Natural killer cell treated with Interleukin-12 subunit alpha and Interleukin-12 subunit beta and Interleukin-15 and Interleukin-18, amount 100 ng/mL, for 72 hours (primary cell): ENCODE measurements at regions not wholly inside any gene's neighbourhood (a gene's known extent, or its start where the extent isn't known, plus 50 kb on each side); places are given as distances from the start of the nearest gene placed in this dataset.
"Not testable (repeated sequence)": the region's sequence is repeated elsewhere in the genome, so short reads cannot be mapped to it uniquely, and the experiment has no call there.

Source experiments
- ATAC-seq, 2 donors: fragments of 150-1000 bp; cut with Tn5 transposase in 1 of 2; sonication (Bioruptor Pico), chemical (Tn5 transposase) in 1 of 2; 2 replicates each; pipeline ENCODE4 v1.10.0; 2021
- DNase-seq: peaks from one replicate; pipeline ENCODE4 v3.0.0; 2022; ENCODE audit warnings: low spot score
- H3K27ac Mint-ChIP-seq, 2 donors: 1 replicate in 1 of 2; 2 replicates in 1 of 2; pipeline ENCODE4 v1.8.0; 2022; ENCODE audit warnings: mixed read lengths in 2 of 2, mild to moderate bottlenecking in 1 of 2, moderate library complexity in 1 of 2
- H3K27me3 Mint-ChIP-seq, 2 donors: 1 replicate in 1 of 2; 2 replicates in 1 of 2; pipeline ENCODE4 v1.8.0; 2022; ENCODE audit warnings: mixed read lengths in 2 of 2
- H3K36me3 Mint-ChIP-seq: one replicate; pipeline ENCODE4 v1.8.0; 2022; ENCODE audit warnings: mixed read lengths
- H3K4me1 Mint-ChIP-seq, 2 donors: 1 replicate in 1 of 2; 2 replicates in 1 of 2; pipeline ENCODE4 v1.8.0; 2022; ENCODE audit warnings: low read depth in 2 of 2, mixed read lengths in 2 of 2, mild to moderate bottlenecking in 1 of 2
- H3K4me3 Mint-ChIP-seq: one replicate; pipeline ENCODE4 v1.8.0; 2022; ENCODE audit warnings: mixed read lengths
- H3K9me3 Mint-ChIP-seq: 2 replicates; pipeline ENCODE4 v1.8.0; 2022; ENCODE audit warnings: mixed read lengths

- DNase-seq (no peak), ATAC-seq (no peak)
- peaks cover 0 to 8% of the 10 kb centered on the region in 2 donors for H3K27me3 Mint-ChIP-seq
- H3K4me1 Mint-ChIP-seq, result peaks cover 0 to 7% of the 10 kb centered on the region in 2 donors
- H3K27ac Mint-ChIP-seq, result no peak overlapping the region
- no peak overlapping the region for H3K4me3 Mint-ChIP-seq
- no peaks in the 10 kb centered on the region for H3K36me3 Mint-ChIP-seq
- H3K9me3 Mint-ChIP-seq, result no peaks in the 10 kb centered on the region
These were observed 167.7 kb downstream of the COG6 start for GRCh38 chr13:39823063-39823713.

DNA sequence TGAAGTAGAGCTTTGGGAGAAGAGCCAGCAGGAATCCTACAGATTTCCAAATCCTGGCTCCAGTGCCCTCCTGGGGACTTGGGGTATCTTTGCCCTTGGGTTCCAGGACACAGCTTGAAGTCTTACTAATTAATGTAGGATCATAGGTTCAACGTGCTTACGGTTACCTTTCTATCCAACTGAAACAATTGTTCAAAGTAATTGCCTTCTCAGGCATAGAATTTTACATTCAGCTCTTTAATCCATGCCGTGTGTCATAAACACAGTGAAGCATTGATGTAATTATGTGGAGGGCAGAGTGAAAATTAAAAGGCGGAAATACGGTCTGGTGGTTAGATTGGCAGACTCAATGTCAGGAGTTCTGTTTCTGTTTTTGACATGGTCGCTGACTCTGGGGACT, 170.4 kb downstream of the COG6 start:
- Mint-ChIP-seq H3K4me1 (peaks cover 0 to 7% of the 10 kb centered on the region in 2 donors), H3K27me3 (peaks cover 0 to 8% of the 10 kb centered on the region in 2 donors), H3K27ac (no peak overlapping the region), H3K9me3 (no peaks in the 10 kb centered on the region), H3K36me3 (no peaks in the 10 kb centered on the region), H3K4me3 (no peak overlapping the region)
- no peak for ATAC-seq
- no peak for DNase-seq

GRCh38 chr13:39835253-39835652, 179.8 kb downstream of the COG6 start:
- Mint-ChIP-seq H3K27me3 (peaks cover 13 to 23% of the 10 kb centered on the region in 2 donors), H3K36me3 (no peaks in the 10 kb centered on the region), H3K4me1 (no peaks in the 10 kb centered on the region), H3K9me3 (peaks cover 9% of the 10 kb centered on the region), H3K27ac (no peak overlapping the region), H3K4me3 (no peak overlapping the region)
- DNase-seq (no peak), ATAC-seq (no peak)

- H3K4me3 Mint-ChIP-seq, result no peak overlapping the region
- no peak for DNase-seq
- H3K36me3 Mint-ChIP-seq, result no peaks in the 10 kb centered on the region
- H3K27me3 Mint-ChIP-seq, result peaks cover 13 to 25% of the 10 kb centered on the region in 2 donors
- no peaks in the 10 kb centered on the region for H3K4me1 Mint-ChIP-seq
- no peak for ATAC-seq
- no peak overlapping the region for H3K27ac Mint-ChIP-seq
- H3K9me3 Mint-ChIP-seq, result peaks cover 9% of the 10 kb centered on the region
These were observed 180.6 kb downstream of the COG6 start for GRCh38 chr13:39836038-39836437.

DNA sequence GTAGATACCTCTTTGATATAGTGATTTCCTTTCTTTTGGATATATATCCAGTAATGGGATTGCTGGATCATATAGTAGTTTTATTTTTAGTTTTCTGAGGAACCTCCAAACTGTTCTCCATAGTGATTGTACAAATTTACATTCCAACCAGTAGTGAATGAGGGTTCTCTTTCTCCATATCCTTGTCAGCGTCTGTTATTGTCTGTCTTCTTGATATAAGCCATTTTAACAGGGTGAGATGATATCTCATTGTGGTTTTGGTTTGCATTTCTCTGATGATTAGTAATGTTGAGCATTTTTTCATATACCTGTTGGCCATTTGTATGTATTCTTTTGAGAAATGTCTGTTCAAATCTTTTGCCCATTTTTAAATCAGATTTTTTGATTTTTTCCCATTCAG, 182.4 kb downstream of the COG6 start:
- not testable (repeated sequence) for H3K27ac Mint-ChIP-seq, ATAC-seq, H3K9me3 Mint-ChIP-seq, DNase-seq, H3K4me1 Mint-ChIP-seq, H3K4me3 Mint-ChIP-seq, H3K36me3 Mint-ChIP-seq
- peaks cover 13 to 33% of the 10 kb centered on the region in 2 donors for H3K27me3 Mint-ChIP-seq

DNA sequence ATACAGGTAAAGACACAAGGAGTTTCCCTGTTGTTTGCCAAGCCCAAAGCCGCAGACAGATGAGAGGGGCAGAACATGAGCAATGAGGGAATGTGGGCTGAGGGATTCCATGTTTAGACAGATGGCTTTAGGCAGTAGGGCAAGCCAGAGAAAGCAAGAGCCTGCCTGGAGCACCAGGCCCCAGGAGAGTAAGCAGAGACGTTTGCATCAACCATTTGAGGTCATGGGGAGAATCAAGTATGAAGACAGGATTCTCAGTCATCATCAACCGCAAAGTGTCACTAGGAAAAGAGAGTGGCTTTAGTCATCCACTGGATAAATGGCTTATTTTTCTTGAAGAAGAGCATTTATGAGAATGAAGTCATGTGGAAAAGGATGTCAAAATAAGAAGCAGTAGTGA, 184.7 kb downstream of the COG6 start:
- Mint-ChIP-seq H3K4me1 (no peaks in the 10 kb centered on the region), H3K27ac (no peak overlapping the region), H3K4me3 (no peak overlapping the region), H3K9me3 (peaks cover 4% of the 10 kb centered on the region), H3K36me3 (no peaks in the 10 kb centered on the region), H3K27me3 (peaks cover 3 to 16% of the 10 kb centered on the region in 2 donors)
- DNase-seq (no peak), ATAC-seq (no peak)

- peaks cover 6% of the 10 kb centered on the region for H3K9me3 Mint-ChIP-seq
- DNase-seq (no peak), ATAC-seq (no peak)
- H3K36me3 Mint-ChIP-seq, result peaks cover 7% of the 10 kb centered on the region
- no peaks in the 10 kb centered on the region for H3K4me1 Mint-ChIP-seq
- H3K27ac Mint-ChIP-seq, result no peak overlapping the region
- H3K4me3 Mint-ChIP-seq, result no peak overlapping the region
- H3K27me3 Mint-ChIP-seq, result peaks cover 0 to 18% of the 10 kb centered on the region in 2 donors
These were observed 191.9 kb downstream of the COG6 start for GRCh38 chr13:39847336-39847735.

- H3K27ac Mint-ChIP-seq, result no peak overlapping the region
- peaks cover 11% of the 10 kb centered on the region for H3K9me3 Mint-ChIP-seq
- peaks cover 5 to 30% of the 10 kb centered on the region in 2 donors for H3K27me3 Mint-ChIP-seq
- ATAC-seq (no peak), DNase-seq (no peak)
- no peak overlapping the region for H3K4me3 Mint-ChIP-seq
- H3K36me3 Mint-ChIP-seq, result peaks cover 13% of the 10 kb centered on the region
- H3K4me1 Mint-ChIP-seq, result no peaks in the 10 kb centered on the region
These were observed 199.8 kb downstream of the COG6 start for GRCh38 chr13:39855236-39855635.

DNA sequence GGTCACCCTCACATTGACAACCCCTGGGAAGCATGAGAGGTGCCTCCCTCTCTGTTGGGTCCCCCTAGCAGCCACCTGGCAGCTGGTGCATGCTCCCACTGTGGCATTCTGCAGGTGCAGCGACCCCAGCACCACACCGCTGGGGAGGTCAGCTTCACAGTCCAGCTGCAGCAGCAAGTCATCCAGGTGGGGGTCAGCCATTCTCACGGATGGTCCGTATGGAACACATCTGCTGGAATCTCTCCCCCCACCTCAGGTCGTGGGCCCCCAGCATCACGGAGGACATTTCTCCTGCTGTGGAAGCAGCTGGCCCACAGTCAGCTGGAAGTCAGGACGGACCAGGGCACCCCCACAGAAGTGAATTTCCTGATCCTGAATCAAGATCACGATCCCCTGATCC, 201.3 kb downstream of the COG6 start:
- Mint-ChIP-seq H3K4me3 (no peak overlapping the region), H3K4me1 (no peaks in the 10 kb centered on the region), H3K9me3 (peaks cover 5% of the 10 kb centered on the region), H3K27ac (no peak overlapping the region), H3K27me3 (peaks cover 5 to 30% of the 10 kb centered on the region in 2 donors), H3K36me3 (peaks cover 6% of the 10 kb centered on the region)
- no peak for DNase-seq
- no peak for ATAC-seq

- H3K4me3 Mint-ChIP-seq, result no peak overlapping the region
- DNase-seq (no peak), ATAC-seq (no peak)
- peaks cover 2% of the 10 kb centered on the region for H3K9me3 Mint-ChIP-seq
- peaks cover 5 to 18% of the 10 kb centered on the region in 2 donors for H3K27me3 Mint-ChIP-seq
- H3K27ac Mint-ChIP-seq, result no peak overlapping the region
- no peaks in the 10 kb centered on the region for H3K4me1 Mint-ChIP-seq
- no peaks in the 10 kb centered on the region for H3K36me3 Mint-ChIP-seq
These were observed 203.3 kb downstream of the COG6 start for GRCh38 chr13:39858794-39859193.

GRCh38 chr13:39859898-39860297, 204.4 kb downstream of the COG6 start:
- H3K4me3 Mint-ChIP-seq, result no peak overlapping the region
- H3K9me3 Mint-ChIP-seq, result peaks cover 2% of the 10 kb centered on the region

GRCh38 chr13:39862900-39863299, 207.4 kb downstream of the COG6 start:
- ATAC-seq (no peak), DNase-seq (no peak)
- H3K4me1 Mint-ChIP-seq, result no peaks in the 10 kb centered on the region
- peaks cover 6 to 21% of the 10 kb centered on the region in 2 donors for H3K27me3 Mint-ChIP-seq
- H3K36me3 Mint-ChIP-seq, result no peaks in the 10 kb centered on the region
- no peak overlapping the region for H3K4me3 Mint-ChIP-seq
- no peak overlapping the region for H3K27ac Mint-ChIP-seq
- peaks cover 2% of the 10 kb centered on the region for H3K9me3 Mint-ChIP-seq

More at GRCh38 chr13:39859898-39860297, 204.4 kb downstream of the COG6 start:
- peaks cover 5 to 18% of the 10 kb centered on the region in 2 donors for H3K27me3 Mint-ChIP-seq
- H3K4me1 Mint-ChIP-seq, result no peaks in the 10 kb centered on the region
- DNase-seq, result no peak
- no peak overlapping the region for H3K27ac Mint-ChIP-seq
- H3K36me3 Mint-ChIP-seq, result no peaks in the 10 kb centered on the region
- no peak for ATAC-seq

- DNase-seq, result no peak
- Mint-ChIP-seq H3K4me1 (no peaks in the 10 kb centered on the region), H3K4me3 (no peak overlapping the region), H3K9me3 (peaks cover 2% of the 10 kb centered on the region), H3K36me3 (no peaks in the 10 kb centered on the region), H3K27ac (no peak overlapping the region), H3K27me3 (peaks cover 13 to 32% of the 10 kb centered on the region in 2 donors)
- ATAC-seq, result no peak
These were observed 208.8 kb downstream of the COG6 start for GRCh38 chr13:39864221-39864620.

GRCh38 chr13:39866722-39867121, 211.3 kb downstream of the COG6 start:
- H3K27ac Mint-ChIP-seq, result no peak overlapping the region
- peaks cover 13 to 35% of the 10 kb centered on the region in 2 donors for H3K27me3 Mint-ChIP-seq
- H3K4me1 Mint-ChIP-seq, result no peaks in the 10 kb centered on the region
- no peak overlapping the region for H3K4me3 Mint-ChIP-seq
- no peaks in the 10 kb centered on the region for H3K36me3 Mint-ChIP-seq
- no peak for DNase-seq
- no peak for ATAC-seq
- H3K9me3 Mint-ChIP-seq, result peaks cover 2% of the 10 kb centered on the region

GRCh38 chr13:39867807-39868206, 212.3 kb downstream of the COG6 start:
- DNase-seq (no peak), ATAC-seq (no peak)
- no peak overlapping the region for H3K4me3 Mint-ChIP-seq
- peaks cover 2% of the 10 kb centered on the region for H3K9me3 Mint-ChIP-seq
- peaks cover 13 to 35% of the 10 kb centered on the region in 2 donors for H3K27me3 Mint-ChIP-seq
- no peaks in the 10 kb centered on the region for H3K4me1 Mint-ChIP-seq
- no peak overlapping the region for H3K27ac Mint-ChIP-seq
- no peaks in the 10 kb centered on the region for H3K36me3 Mint-ChIP-seq
